ENCODE measurements at regions not wholly inside any gene's neighbourhood (a gene's known extent, or its start where the extent isn't known, plus 50 kb on each side); places are given as distances from the start of the nearest gene placed in this dataset.

- TF ChIP-seq CTCF (IDR thresholded peaks at IDR 0.05; ENCODE audit: insufficient read depth, low read length) (no peak), REST (IDR thresholded peaks at IDR 0.05; ENCODE audit: insufficient replicate concordance, low read depth) (no peak)
These were observed 249.4 kb downstream of the PRDM9 start for GRCh38 chr5:23756779-23757178.

All from HL-60 (cell line).